Immature natural killer cell (primary cell): ENCODE measurements at regions not wholly inside any gene's neighbourhood (a gene's known extent, or its start where the extent isn't known, plus 50 kb on each side); places are given as distances from the start of the nearest gene placed in this dataset.
A peak's percentile ranks its signal among the peaks of the same experiment; 100 is the strongest.

Source experiments
- DNase-seq, 3 donors: peaks; one replicate each; pipeline ENCODE4 v3.0.0; 2022; ENCODE audit warnings: mixed read lengths in 1 of 3
- H3K27ac Mint-ChIP-seq, 6 donors: one replicate each; pipeline ENCODE4 v1.8.0; 2020; ENCODE audit warnings: mixed read lengths in 6 of 6, mild to moderate bottlenecking in 5 of 6, inconsistent platforms in 4 of 6, moderate library complexity in 3 of 6
- H3K27me3 Mint-ChIP-seq, 3 donors: one replicate each; pipeline ENCODE4 v1.8.0; 2020 to 2021; ENCODE audit warnings: low read depth in 3 of 3, mild to moderate bottlenecking in 3 of 3, mixed read lengths in 3 of 3, moderate library complexity in 3 of 3, inconsistent platforms in 1 of 3
- H3K36me3 Mint-ChIP-seq, 3 donors: one replicate each; pipeline ENCODE4 v1.8.0; 2020; ENCODE audit warnings: mixed read lengths in 3 of 3, inconsistent platforms in 2 of 3, mild to moderate bottlenecking in 2 of 3
- H3K4me1 Mint-ChIP-seq, 2 donors: one replicate each; pipeline ENCODE4 v1.8.0; 2020; ENCODE audit warnings: inconsistent platforms in 2 of 2, mild to moderate bottlenecking in 2 of 2, mixed read lengths in 2 of 2, moderate library complexity in 1 of 2
- H3K4me3 Mint-ChIP-seq, 5 donors: one replicate each; pipeline ENCODE4 v1.8.0; 2020; ENCODE audit warnings: mild to moderate bottlenecking in 5 of 5, mixed read lengths in 5 of 5, inconsistent platforms in 3 of 5, moderate library complexity in 3 of 5
- H3K9me3 Mint-ChIP-seq, 6 donors: one replicate each; pipeline ENCODE4 v1.8.0; 2020; ENCODE audit warnings: mild to moderate bottlenecking in 6 of 6, mixed read lengths in 6 of 6, inconsistent platforms in 4 of 6, moderate library complexity in 3 of 6

- Mint-ChIP-seq H3K27ac (no peak overlapping the region), H3K36me3 (no peaks in the 10 kb centered on the region), H3K4me3 (no peak overlapping the region), H3K27me3 (peaks cover 0 to 10% (median 0%) of the 10 kb centered on the region in 3 donors), H3K4me1 (peaks cover 0 to 3% of the 10 kb centered on the region in 2 donors), H3K9me3 (no peaks in the 10 kb centered on the region)
- no peak for DNase-seq
Measured at GRCh38 chr17:73770115-73770848, 126.0 kb upstream of the SDK2 start.

- Mint-ChIP-seq H3K27ac (peak overlapping the region in 1 of 6 donors; percentile 6), H3K4me1 (peaks cover 0 to 3% of the 10 kb centered on the region in 2 donors), H3K27me3 (peaks cover 0 to 10% (median 2%) of the 10 kb centered on the region in 3 donors), H3K4me3 (no peak overlapping the region), H3K36me3 (no peaks in the 10 kb centered on the region), H3K9me3 (no peaks in the 10 kb centered on the region)
- DNase-seq: no peak
Measured at GRCh38 chr17:73770849-73771229, 126.6 kb upstream of the SDK2 start.

GRCh38 chr17:73772107-73772705 lies 128.0 kb upstream of the SDK2 start:
- DNase-seq: no peak
- H3K4me1 Mint-ChIP-seq: peaks cover 0 to 3% of the 10 kb centered on the region in 2 donors
- H3K36me3 Mint-ChIP-seq: no peaks in the 10 kb centered on the region
- no peak overlapping the region for H3K4me3 Mint-ChIP-seq
- H3K27ac Mint-ChIP-seq: no peak overlapping the region
- no peaks in the 10 kb centered on the region for H3K9me3 Mint-ChIP-seq
- peaks cover 0 to 10% (median 2%) of the 10 kb centered on the region in 3 donors for H3K27me3 Mint-ChIP-seq

GRCh38 chr17:73773702-73774101 lies 129.5 kb upstream of the SDK2 start:
- Mint-ChIP-seq H3K27me3 (peaks cover 0 to 10% (median 2%) of the 10 kb centered on the region in 3 donors), H3K4me1 (peaks cover 0 to 3% of the 10 kb centered on the region in 2 donors), H3K36me3 (no peaks in the 10 kb centered on the region), H3K4me3 (no peak overlapping the region), H3K27ac (no peak overlapping the region), H3K9me3 (no peaks in the 10 kb centered on the region)
- no peak for DNase-seq

GRCh38 chr17:73774852-73775251 lies 130.6 kb upstream of the SDK2 start:
- H3K4me1 Mint-ChIP-seq: peaks cover 0 to 3% of the 10 kb centered on the region in 2 donors
- no peaks in the 10 kb centered on the region for H3K9me3 Mint-ChIP-seq
- no peak overlapping the region for H3K4me3 Mint-ChIP-seq
- H3K27ac Mint-ChIP-seq: no peak overlapping the region
- DNase-seq: no peak
- peaks cover 0 to 10% (median 2%) of the 10 kb centered on the region in 3 donors for H3K27me3 Mint-ChIP-seq
- H3K36me3 Mint-ChIP-seq: no peaks in the 10 kb centered on the region

- Mint-ChIP-seq H3K27me3 (peaks cover 0 to 13% (median 6%) of the 10 kb centered on the region in 3 donors), H3K9me3 (no peaks in the 10 kb centered on the region), H3K4me1 (peaks cover 0 to 3% of the 10 kb centered on the region in 2 donors), H3K4me3 (no peak overlapping the region), H3K27ac (no peak overlapping the region), H3K36me3 (no peaks in the 10 kb centered on the region)
- no peak for DNase-seq
Measured at GRCh38 chr17:73776351-73777130, 132.3 kb upstream of the SDK2 start.

- Mint-ChIP-seq H3K27me3 (peaks cover under 1 to 12% (median 6%) of the 10 kb centered on the region in 3 donors), H3K4me1 (peaks cover 0 to 3% of the 10 kb centered on the region in 2 donors), H3K36me3 (no peaks in the 10 kb centered on the region), H3K27ac (no peak overlapping the region), H3K4me3 (no peak overlapping the region), H3K9me3 (no peaks in the 10 kb centered on the region)
- DNase-seq: no peak
Measured at GRCh38 chr17:73777131-73777449, 132.8 kb upstream of the SDK2 start.

GRCh38 chr17:73782231-73782630 lies 138.0 kb upstream of the SDK2 start:
- Mint-ChIP-seq H3K4me1 (peaks cover 0 to 2% of the 10 kb centered on the region in 2 donors), H3K4me3 (no peak overlapping the region), H3K36me3 (no peaks in the 10 kb centered on the region), H3K27me3 (peaks cover 3 to 8% (median 5%) of the 10 kb centered on the region in 3 donors), H3K27ac (no peak overlapping the region), H3K9me3 (no peaks in the 10 kb centered on the region)
- no peak for DNase-seq

- Mint-ChIP-seq H3K27ac (no peak overlapping the region), H3K4me3 (no peak overlapping the region), H3K9me3 (no peaks in the 10 kb centered on the region), H3K27me3 (peaks cover 3 to 8% (median 5%) of the 10 kb centered on the region in 3 donors), H3K36me3 (no peaks in the 10 kb centered on the region), H3K4me1 (peaks cover 0 to 2% of the 10 kb centered on the region in 2 donors)
- no peak for DNase-seq
Measured at GRCh38 chr17:73782641-73783381, 138.6 kb upstream of the SDK2 start.

GRCh38 chr17:73783382-73783766 lies 139.1 kb upstream of the SDK2 start:
- H3K4me3 Mint-ChIP-seq: no peak overlapping the region
- no peak overlapping the region for H3K27ac Mint-ChIP-seq
- H3K36me3 Mint-ChIP-seq: no peaks in the 10 kb centered on the region
- peaks cover 0 to 2% of the 10 kb centered on the region in 2 donors for H3K4me1 Mint-ChIP-seq
- H3K27me3 Mint-ChIP-seq: peaks cover 3 to 8% (median 5%) of the 10 kb centered on the region in 3 donors
- DNase-seq: no peak
- no peaks in the 10 kb centered on the region for H3K9me3 Mint-ChIP-seq

GRCh38 chr17:73783945-73784603 lies 139.8 kb upstream of the SDK2 start:
- H3K9me3 Mint-ChIP-seq: no peaks in the 10 kb centered on the region
- peaks cover 0 to 2% of the 10 kb centered on the region in 2 donors for H3K4me1 Mint-ChIP-seq
- no peak for DNase-seq
- no peaks in the 10 kb centered on the region for H3K36me3 Mint-ChIP-seq
- no peak overlapping the region for H3K27ac Mint-ChIP-seq
- H3K27me3 Mint-ChIP-seq: peaks cover 3 to 8% (median 5%) of the 10 kb centered on the region in 3 donors
- H3K4me3 Mint-ChIP-seq: no peak overlapping the region

GRCh38 chr17:73785496-73785895 lies 141.3 kb upstream of the SDK2 start:
- DNase-seq: no peak
- Mint-ChIP-seq H3K27ac (no peak overlapping the region), H3K9me3 (no peaks in the 10 kb centered on the region), H3K4me1 (peaks cover 0 to 2% of the 10 kb centered on the region in 2 donors), H3K4me3 (no peak overlapping the region), H3K27me3 (peaks cover 2 to 14% (median 4%) of the 10 kb centered on the region in 3 donors), H3K36me3 (no peaks in the 10 kb centered on the region)
